ENCODE measurements at regions not wholly inside any gene's neighbourhood (a gene's known extent, or its start where the extent isn't known, plus 50 kb on each side); places are given as distances from the start of the nearest gene placed in this dataset.

- no peak for TF ChIP-seq ZFX (IDR thresholded peaks at IDR 0.05; ENCODE audit: borderline replicate concordance)
- no peak for TF ChIP-seq CTCF (IDR thresholded peaks at IDR 0.05)
Measured at GRCh38 chr1:221328371-221328770, 413.5 kb downstream of the DUSP10 start.
